Muscle of leg (tissue), 3 donors: ENCODE measurements at regions not wholly inside any gene's neighbourhood (a gene's known extent, or its start where the extent isn't known, plus 50 kb on each side); places are given as distances from the start of the nearest gene placed in this dataset.

Source experiments
- DNase-seq: peaks from one replicate; pipeline ENCODE4 v3.0.0; 2013
- H3K27ac ChIP-seq: one replicate; pipeline ENCODE4 v1.5.1; 2013; ENCODE audit warnings: mild to moderate bottlenecking, low read length, control low read depth
- H3K27me3 ChIP-seq: one replicate; pipeline ENCODE4 v1.6.1; 2013; ENCODE audit warnings: low read length; ENCODE audit not compliant: control insufficient read depth, insufficient read depth
- H3K36me3 ChIP-seq: one replicate; pipeline ENCODE4 v1.6.1; 2013; ENCODE audit warnings: low read length; ENCODE audit not compliant: control insufficient read depth, insufficient read depth
- H3K4me1 ChIP-seq: one replicate; pipeline ENCODE4 v1.6.1; 2013; ENCODE audit warnings: low read length; ENCODE audit not compliant: control insufficient read depth, insufficient read depth
- H3K4me3 ChIP-seq: one replicate; pipeline ENCODE4 v1.5.1; 2013; ENCODE audit warnings: low read length, control low read depth
- H3K9me3 ChIP-seq: replicated peaks from 2 replicates; pipeline ENCODE4 v1.6.1; 2013; ENCODE audit warnings: low read depth, low read length; ENCODE audit not compliant: control insufficient read depth
- WGBS: methylation state at CpG from one replicate; pipeline ENCODE4 v1.1.5; 2013; ENCODE audit warnings: missing lambda C conversion rate; ENCODE audit not compliant: insufficient coverage; 5-methylcytosine and 5-hydroxymethylcytosine counted together

- Histone ChIP-seq H3K27ac (no peak overlapping the region), H3K9me3 (peaks cover 3% of the 10 kb centered on the region), H3K27me3 (no peaks in the 10 kb centered on the region), H3K4me3 (no peak overlapping the region), H3K4me1 (no peaks in the 10 kb centered on the region), H3K36me3 (no peaks in the 10 kb centered on the region)
- DNase-seq = no peak
Measured at GRCh38 chr21:14758849-14759248, 212.7 kb upstream of the SAMSN1 start.

GRCh38 chr21:14757533-14758327 is 211.6 kb upstream of the SAMSN1 start:
- WGBS = 100% methylated on average over 3 of the region's 7 CpGs
- Histone ChIP-seq H3K27me3 (no peaks in the 10 kb centered on the region), H3K4me1 (no peaks in the 10 kb centered on the region), H3K4me3 (no peak overlapping the region), H3K27ac (no peak overlapping the region), H3K9me3 (peaks cover 3% of the 10 kb centered on the region), H3K36me3 (no peaks in the 10 kb centered on the region)
- DNase-seq = no peak

DNA sequence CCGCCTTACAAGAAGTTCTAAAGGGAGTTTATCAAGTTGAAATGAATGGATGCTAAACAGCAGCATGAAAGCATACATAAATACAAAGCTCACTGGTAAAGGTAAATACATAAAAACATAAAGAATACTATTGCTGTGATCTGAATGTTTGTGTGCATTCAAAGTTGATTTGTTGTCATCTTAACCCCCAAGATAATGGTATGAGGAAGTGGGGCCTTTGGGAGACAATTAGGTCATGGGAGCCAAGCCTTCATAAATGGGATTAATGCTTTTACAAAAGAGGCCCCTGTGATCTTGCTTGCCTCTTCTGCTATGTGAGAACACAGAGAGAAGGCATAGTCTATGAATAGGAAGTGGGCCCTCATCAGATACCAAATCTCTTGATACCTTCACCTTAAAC is 209.0 kb upstream of the SAMSN1 start:
- H3K9me3 ChIP-seq = peaks cover 3% of the 10 kb centered on the region
- no peaks in the 10 kb centered on the region for H3K4me1 ChIP-seq
- no peak overlapping the region for H3K27ac ChIP-seq
- no peaks in the 10 kb centered on the region for H3K36me3 ChIP-seq
- DNase-seq = no peak
- no peaks in the 10 kb centered on the region for H3K27me3 ChIP-seq
- no CpG with 5 or more reads among the region's 1 CpG for WGBS
- no peak overlapping the region for H3K4me3 ChIP-seq

- H3K27ac ChIP-seq = no peak overlapping the region
- H3K4me1 ChIP-seq = no peaks in the 10 kb centered on the region
- H3K9me3 ChIP-seq = peaks cover 3% of the 10 kb centered on the region
- H3K27me3 ChIP-seq = no peaks in the 10 kb centered on the region
- no peak for DNase-seq
- no CpG with 5 or more reads among the region's 2 CpGs for WGBS
- no peaks in the 10 kb centered on the region for H3K36me3 ChIP-seq
- no peak overlapping the region for H3K4me3 ChIP-seq
Measured at GRCh38 chr21:14754682-14755081, 208.6 kb upstream of the SAMSN1 start.

- no peak for DNase-seq
- no CpG with 5 or more reads among the region's 1 CpG for WGBS
Measured at GRCh38 chr21:14754259-14754604, 208.1 kb upstream of the SAMSN1 start.

GRCh38 chr21:14753466-14754258 is 207.5 kb upstream of the SAMSN1 start:
- Histone ChIP-seq H3K9me3 (no peaks in the 10 kb centered on the region), H3K27ac (no peak overlapping the region), H3K27me3 (no peaks in the 10 kb centered on the region), H3K4me1 (no peaks in the 10 kb centered on the region), H3K36me3 (no peaks in the 10 kb centered on the region), H3K4me3 (no peak overlapping the region)
- no peak for DNase-seq
- no CpG with 5 or more reads among the region's 2 CpGs for WGBS

More at GRCh38 chr21:14754259-14754604, 208.1 kb upstream of the SAMSN1 start:
- H3K4me1 ChIP-seq = no peaks in the 10 kb centered on the region
- H3K27ac ChIP-seq = no peak overlapping the region
- H3K36me3 ChIP-seq = no peaks in the 10 kb centered on the region
- H3K9me3 ChIP-seq = peaks cover 3% of the 10 kb centered on the region
- H3K4me3 ChIP-seq = no peak overlapping the region
- H3K27me3 ChIP-seq = no peaks in the 10 kb centered on the region

DNA sequence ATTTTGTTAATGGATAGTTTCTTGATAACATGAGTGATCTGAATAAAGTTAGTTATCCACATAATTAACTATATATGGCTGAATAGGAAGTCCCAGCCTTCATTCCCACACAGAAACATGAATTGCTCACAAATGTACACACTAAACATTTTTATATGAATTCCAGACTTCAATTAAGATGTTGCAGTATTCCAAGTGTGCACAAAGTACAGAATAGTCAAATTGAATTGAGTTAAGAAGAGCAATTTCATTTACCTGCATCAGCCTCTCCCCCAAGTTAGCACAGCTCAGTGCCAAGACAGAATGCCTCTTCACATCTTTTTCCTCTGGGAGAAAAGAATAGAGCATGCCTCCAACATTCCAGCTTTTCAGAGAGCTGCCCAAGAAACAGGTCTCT is 207.0 kb upstream of the SAMSN1 start:
- Histone ChIP-seq H3K9me3 (no peaks in the 10 kb centered on the region), H3K4me1 (no peaks in the 10 kb centered on the region), H3K36me3 (no peaks in the 10 kb centered on the region), H3K27ac (no peak overlapping the region), H3K4me3 (no peak overlapping the region), H3K27me3 (no peaks in the 10 kb centered on the region)
- DNase-seq = no peak

- H3K4me3 ChIP-seq = no peak overlapping the region
- no peaks in the 10 kb centered on the region for H3K4me1 ChIP-seq
- no peaks in the 10 kb centered on the region for H3K36me3 ChIP-seq
- no peaks in the 10 kb centered on the region for H3K9me3 ChIP-seq
- no peak overlapping the region for H3K27ac ChIP-seq
- H3K27me3 ChIP-seq = no peaks in the 10 kb centered on the region
- no peak for DNase-seq
Measured at GRCh38 chr21:14752345-14752909, 206.3 kb upstream of the SAMSN1 start.

DNA sequence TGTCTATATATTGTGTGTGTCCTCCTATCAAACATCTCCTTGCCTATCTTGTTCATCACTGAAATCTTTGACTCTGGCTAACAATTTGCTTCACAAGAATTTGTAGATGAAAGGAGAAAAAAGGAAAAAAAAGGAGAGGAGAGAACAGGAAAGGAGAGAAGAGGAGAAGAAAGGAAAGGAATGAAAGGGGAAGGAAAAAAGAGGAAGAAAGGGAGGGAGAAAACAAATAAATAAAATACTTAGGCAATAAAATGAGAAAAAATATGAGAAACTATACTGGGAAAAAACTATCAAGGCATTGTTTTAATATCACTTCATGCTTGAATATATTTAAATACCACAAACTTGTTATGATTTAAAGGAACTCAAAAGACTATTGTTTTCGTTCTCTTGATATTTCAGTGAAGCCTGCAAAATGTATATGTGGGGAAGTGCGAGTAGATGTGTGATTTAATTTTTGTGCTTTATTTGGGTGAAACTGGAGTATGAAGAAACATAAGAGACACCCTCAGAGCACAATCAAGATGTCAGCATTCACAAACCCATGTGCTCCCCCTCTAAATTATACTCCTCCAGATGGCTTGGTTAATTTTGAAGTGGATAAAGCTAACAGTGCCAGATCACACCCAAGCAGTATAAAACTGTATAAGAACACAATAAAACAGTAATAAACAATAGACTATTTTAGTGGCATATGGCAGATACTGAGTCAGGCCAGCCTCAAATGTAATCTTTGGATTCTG is 205.7 kb upstream of the SAMSN1 start:
- no CpG with 5 or more reads among the region's 2 CpGs for WGBS
- Histone ChIP-seq H3K27me3 (no peaks in the 10 kb centered on the region), H3K36me3 (no peaks in the 10 kb centered on the region), H3K9me3 (no peaks in the 10 kb centered on the region), H3K27ac (no peak overlapping the region), H3K4me1 (no peaks in the 10 kb centered on the region), H3K4me3 (no peak overlapping the region)
- no peak for DNase-seq

DNA sequence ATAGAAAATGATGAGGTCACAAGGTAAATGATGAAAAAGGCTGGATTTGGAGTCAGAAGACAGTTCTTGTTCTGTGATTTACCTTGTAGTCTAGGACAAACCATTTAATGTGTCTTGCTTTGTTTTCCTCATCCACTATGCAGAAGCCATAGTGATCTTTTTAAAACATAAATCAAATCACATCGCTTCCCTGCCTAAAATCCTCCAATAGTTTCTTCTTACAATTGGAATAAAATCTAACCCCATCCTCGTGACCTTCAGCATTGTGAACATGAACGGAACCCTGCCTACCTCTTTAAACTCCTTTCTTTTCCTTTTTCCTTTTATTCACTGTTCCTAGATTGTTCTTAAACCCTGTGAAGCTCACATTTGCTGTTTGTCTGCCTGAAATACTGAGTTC is 204.9 kb upstream of the SAMSN1 start:
- WGBS = 83% methylated on average over 3 of the region's 3 CpGs
- H3K9me3 ChIP-seq = no peaks in the 10 kb centered on the region

More for the DNA sequence above, 204.9 kb upstream of the SAMSN1 start:
- Histone ChIP-seq H3K27me3 (no peaks in the 10 kb centered on the region), H3K4me3 (no peak overlapping the region), H3K27ac (no peak overlapping the region), H3K4me1 (no peaks in the 10 kb centered on the region), H3K36me3 (no peaks in the 10 kb centered on the region)
- no peak for DNase-seq
